GM21529 (cell line): ENCODE measurements at regions not wholly inside any gene's neighbourhood (a gene's known extent, or its start where the extent isn't known, plus 50 kb on each side); places are given as distances from the start of the nearest gene placed in this dataset.

Source experiments
- ATAC-seq: cut with Tn5 transposase; IDR thresholded peaks from one replicate; pipeline ENCODE4 v1.9.1; 2021; ENCODE audit not compliant: unreplicated experiment

- ATAC-seq, result no peak
Measured at GRCh38 chr15:47477341-47477740, 240.0 kb upstream of the SEMA6D start.

DNA sequence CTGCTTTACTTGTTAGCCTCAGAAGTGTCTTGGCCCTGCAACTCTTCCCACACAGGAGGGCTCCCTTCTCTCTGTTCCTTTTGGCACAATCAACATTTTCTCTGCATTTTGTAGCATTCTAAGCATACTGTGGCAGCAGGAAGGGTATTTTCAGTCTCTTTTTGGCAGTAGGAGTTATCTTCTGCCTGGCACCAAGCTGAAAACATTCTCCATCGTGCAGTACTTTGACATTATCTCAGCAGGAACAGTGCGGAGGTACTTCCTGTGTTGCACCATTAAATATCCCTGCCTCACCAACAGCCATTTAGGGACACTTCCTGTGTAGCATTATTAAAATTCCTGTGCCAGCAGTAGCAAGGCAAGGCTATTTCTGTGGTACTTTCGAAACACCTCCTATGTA, 233.2 kb upstream of the SEMA6D start:
- ATAC-seq, result no peak

DNA sequence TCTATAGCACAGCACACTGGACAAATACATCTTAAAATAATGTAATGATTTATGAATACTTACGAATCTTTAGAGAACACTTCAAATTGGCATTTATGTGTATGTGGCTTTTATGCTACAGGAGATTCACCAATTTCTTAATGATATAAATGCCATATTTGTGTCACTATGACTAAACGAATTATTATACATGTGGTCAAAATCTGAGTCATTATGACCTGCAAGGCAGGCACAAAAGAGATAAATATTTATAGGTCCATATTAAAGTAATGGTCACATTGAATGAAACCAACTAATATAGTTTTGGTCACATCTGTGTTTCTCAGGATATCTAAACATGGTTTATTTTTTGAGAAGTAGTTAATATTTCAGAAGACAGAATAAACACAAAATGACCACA, 232.3 kb upstream of the SEMA6D start:
- no peak for ATAC-seq

DNA sequence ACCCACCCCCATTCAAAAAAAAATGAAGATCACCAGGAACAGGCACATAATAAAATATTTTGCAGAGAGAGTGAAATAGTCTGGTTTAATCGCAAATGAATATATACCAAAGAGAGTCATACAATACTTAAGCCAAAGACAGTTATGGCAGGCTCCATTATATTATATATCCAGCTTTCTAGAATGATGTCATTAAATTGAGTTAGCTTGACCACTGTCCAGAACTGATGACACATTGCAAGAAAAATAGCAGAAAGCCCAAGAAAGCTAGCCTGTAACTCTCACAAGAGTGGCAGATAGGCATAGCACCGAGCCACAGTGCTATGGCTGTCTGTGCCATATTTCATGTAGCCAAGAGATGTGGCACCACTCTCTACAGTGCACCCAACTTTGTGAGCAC, 231.9 kb upstream of the SEMA6D start:
- no peak for ATAC-seq

- no peak for ATAC-seq
Measured at GRCh38 chr15:47486040-47486439, 231.3 kb upstream of the SEMA6D start.

DNA sequence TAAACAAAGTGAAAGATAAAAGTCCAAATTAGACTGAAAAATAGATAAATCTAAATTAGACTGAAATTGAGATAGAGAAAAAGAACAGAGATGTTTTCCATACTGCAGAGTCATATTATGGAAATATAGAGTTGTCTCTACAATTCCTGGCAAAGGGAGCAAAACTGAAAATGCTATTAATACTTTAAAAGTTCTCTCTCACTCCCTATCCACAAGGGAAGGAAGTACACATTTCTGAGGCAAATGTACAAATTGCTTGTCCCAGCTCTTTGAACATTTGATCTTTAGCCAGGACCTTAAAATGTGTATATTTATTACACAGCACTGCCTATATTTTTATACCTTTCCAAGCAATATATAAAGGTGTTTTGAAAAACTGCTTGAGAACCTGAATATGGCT, 225.1 kb upstream of the SEMA6D start:
- no peak for ATAC-seq

DNA sequence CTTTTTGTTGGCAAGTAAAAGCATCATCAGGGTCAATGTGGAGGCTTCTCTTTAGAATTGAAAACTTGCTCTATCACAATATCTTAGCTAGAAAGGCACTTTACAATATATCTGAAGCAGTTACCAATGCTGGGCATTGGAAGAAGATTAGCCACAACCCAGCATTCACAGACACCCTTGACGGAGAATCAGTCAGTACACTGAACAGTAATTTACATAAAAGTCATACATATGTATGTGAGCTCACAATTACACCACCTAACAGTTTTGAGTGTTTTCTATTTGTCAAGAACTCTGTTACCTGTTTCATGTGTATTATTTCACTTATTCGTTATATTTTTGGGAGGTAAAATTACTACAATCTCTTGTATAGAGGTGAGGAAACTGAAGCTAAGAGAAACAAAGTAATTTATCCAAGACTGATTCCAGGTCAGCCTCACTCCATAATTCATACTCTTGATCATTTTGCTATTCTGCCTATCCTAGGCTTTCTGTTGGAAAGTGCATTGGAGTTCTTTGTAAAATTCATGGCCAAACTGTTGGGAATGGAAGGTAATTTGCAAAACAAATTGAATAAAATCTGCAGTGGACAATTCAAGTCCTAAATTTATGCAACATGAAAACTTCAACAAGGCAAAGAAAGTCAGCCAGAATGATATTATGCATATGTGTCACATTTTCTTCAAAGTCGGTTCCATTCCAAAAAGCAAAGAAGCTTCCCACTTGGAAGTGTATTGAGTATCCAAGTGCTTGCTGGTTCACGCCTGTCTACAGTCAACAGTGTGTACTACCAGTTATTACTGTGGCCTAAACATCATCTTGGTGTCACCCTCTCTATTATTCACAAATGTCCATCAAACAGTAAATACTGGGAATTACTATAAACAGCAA, 223.7 kb upstream of the SEMA6D start:
- no peak for ATAC-seq

- ATAC-seq, result no peak
Measured at GRCh38 chr15:47496343-47497185, 220.7 kb upstream of the SEMA6D start.

DNA sequence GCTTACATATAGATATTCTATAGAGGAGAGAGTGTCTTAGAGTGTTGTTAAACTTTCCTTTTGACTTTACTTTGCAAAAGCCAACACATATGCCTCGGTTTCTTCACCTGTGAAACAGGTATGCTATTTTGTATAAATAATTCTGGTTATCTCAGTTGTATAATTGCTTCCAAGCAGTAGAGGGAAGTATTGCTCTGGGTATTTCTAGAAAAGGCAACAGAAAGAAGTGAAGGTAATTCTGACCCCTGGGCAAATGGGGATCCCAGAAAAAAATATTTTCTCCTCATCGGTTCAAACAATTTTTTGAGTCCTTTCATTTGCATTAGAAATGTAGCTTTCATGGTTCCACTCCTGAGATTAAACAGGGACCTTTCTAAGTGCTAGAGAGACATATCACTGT, 216.5 kb upstream of the SEMA6D start:
- ATAC-seq, result no peak

- ATAC-seq, result no peak
Measured at GRCh38 chr15:47502041-47502440, 215.3 kb upstream of the SEMA6D start.

DNA sequence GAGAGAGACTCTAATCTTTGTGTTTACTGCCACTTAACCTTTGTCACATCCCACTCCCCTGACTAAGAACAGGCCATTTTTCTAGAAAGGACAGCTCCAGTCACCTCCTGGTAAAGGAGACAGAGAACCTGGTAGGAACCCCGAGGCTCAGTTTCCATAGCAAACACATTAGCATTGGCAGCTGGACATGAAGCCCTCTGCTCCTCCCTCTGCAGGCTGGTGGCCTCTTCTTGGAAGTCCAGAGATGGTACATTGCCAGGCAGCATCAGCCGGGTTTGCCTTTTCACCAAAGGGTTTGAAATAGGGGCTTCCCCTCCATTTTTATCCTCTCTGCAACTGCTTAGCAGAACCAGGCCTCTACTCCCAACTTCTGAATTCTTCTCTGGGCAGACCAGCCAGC, 213.4 kb upstream of the SEMA6D start:
- ATAC-seq, result no peak

DNA sequence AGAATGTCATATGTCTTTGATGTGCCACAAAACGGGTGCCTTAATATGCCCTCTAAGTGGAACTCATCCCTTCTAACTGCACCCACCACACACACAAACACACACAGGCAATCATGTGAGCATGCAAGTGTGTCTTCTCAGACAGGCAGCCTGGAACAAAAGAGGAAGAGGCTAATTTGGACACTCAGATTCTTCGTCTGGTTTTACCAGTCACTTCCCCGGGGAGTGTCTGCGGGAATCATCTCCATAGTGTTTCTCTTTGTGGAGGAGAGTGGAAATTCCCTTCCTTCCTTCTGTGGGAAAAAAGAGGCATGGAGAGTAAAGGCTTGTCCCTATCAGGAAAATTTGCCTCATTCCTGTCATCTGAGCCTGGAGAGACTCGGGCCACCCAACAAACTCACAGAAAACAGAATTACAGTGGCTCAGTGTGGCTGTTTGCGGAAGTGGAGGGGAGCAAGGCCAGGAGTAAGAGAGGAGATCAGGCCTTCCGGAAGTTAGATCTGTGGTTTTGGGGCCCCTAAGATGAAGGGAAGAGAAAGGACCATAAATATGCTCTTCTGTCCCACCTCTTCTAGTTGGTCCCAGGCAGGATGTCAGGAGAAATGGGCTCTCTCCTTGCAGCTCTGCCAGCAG, 212.6 kb upstream of the SEMA6D start:
- no peak for ATAC-seq

DNA sequence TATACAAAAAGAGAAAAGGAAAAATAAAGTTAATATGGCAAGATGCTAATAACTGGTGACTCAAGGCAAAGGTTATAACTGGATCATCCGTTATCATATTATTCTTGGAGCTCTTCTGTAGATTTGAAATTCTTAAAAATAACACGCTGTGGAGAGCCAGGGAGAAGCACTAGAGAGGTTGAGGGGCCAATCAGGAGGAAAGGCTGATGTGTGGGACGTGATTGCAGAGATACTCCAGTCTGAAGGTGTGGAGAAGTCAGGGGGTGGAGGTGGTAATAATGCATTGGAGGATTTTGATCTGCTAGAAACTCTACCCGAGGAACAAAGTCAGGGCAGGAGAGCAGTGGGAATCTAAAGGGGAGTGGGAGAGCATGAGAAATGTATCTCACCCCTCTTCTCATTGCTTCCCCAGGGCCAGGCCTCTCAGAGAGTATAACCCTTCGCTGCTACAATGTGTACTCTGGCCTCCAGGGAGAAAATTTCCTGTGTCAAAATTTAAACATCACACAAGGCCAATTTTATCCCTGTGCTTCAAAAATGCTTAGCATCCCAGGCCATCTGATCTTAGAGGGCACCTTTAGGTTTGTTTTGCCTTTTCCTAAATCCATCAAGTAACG, 211.5 kb upstream of the SEMA6D start:
- ATAC-seq, result no peak

DNA sequence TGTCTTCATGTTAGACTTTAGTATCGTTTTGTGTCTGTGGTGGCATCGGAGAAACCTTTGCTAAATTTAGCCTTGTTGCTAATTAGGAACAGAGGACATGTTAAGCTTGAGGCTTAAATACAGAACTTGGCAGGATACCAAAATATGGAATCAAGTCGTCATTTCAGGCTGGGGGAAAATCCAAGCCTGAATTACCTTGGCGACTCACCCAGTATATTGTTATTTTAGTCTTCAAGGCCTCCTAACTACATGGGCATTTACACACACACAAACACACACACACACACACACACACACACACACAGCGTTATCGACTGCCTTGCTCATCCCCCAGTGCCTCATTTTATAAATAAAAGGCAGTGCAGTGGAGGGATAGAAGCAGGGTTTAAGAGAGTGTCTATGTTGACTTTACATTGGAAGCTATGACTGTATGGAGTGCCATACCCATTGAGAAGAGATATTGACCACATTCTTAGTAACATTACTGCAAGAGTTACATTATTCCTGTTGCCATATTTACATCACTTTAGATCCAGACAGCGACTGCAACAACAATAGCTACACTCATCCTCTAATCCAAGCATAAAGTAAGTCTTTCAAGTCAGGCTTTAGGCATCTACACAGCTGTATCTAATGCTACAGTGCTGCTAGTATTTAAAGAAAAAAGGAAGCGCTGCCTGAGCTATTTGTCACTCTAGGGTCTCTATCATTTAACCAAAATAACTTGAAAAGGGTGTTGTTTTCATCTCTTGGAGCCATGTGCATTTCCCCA, 210.8 kb upstream of the SEMA6D start:
- ATAC-seq, result no peak

DNA sequence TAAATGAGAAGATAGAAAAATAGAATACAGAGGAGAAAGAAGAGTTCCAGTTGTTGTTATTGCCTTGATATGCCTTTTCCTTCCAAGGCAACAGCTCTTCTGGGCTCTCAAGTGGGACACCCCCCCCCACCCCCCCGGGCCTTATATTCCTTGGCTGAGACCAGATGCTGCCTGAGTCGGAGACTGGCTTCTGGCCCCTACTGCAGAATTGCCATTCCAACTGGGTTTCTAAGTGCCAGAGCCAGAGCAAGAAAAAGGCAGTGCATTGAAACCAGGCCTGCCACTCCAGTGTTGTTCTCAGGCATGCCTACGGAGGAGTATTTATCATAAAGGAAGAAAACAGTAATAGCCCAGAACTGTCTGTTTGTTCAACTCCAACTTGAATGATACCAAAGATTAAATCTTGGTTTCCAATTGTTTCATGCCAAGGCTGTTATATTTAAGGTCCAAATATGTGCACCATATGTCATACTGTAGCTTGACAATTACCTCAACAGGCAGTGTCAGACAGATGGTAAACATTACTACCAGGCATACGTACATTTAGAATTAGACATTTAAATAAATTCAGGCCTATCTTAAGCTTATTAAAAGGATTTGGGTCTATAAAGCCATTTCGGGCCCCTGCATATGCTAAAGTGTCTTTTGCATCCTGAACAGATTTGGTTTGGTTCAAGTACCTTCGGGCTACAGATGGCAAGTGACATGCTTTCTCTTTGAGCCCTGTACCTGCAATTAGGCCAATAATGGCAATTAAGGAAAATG, 209.9 kb upstream of the SEMA6D start:
- no peak for ATAC-seq

GRCh38 chr15:47511261-47511660, 206.0 kb upstream of the SEMA6D start:
- ATAC-seq, result no peak

DNA sequence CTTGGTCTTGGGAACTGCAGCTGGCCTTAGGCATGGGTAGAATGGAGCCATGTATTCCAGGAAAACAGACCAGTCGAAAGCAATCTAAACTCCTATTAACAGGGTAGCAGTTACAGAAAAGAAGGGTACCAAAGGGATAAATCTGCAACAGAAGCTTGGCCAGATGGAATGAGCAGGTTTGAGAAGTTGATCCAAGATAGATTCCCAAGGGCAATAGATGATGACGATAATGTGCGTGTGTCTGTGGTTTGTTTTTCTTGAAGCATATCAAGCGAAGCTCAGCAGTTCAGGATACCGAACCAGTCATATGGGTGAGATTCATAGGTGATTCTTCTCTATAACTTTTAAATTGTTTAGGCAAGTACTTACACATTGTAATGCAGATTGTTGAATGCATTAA, 203.8 kb upstream of the SEMA6D start:
- no peak for ATAC-seq

- ATAC-seq, result no peak
Measured at GRCh38 chr15:47514200-47514652, 203.1 kb upstream of the SEMA6D start.

- no peak for ATAC-seq
Measured at GRCh38 chr15:47516558-47516957, 200.7 kb upstream of the SEMA6D start.

GRCh38 chr15:47516972-47517371, 200.3 kb upstream of the SEMA6D start:
- ATAC-seq, result no peak
